BJ (cell line): ENCODE measurements at regions not wholly inside any gene's neighbourhood (a gene's known extent, or its start where the extent isn't known, plus 50 kb on each side); places are given as distances from the start of the nearest gene placed in this dataset.
"Not testable (repeated sequence)": the region's sequence is repeated elsewhere in the genome, so short reads cannot be mapped to it uniquely, and the experiment has no call there.

Experiments used
- CTCF ChIA-PET: fragments of 350-600 bp; formaldehyde crosslinking; extraction: SDS; loops from one replicate; lab custom pipeline; 2021; ENCODE audit warnings: antibody characterized with exemption, inconsistent platforms; lab: Yijun Ruan, JAX
- POLR2A ChIA-PET: fragments of 300-600 bp; sonication (Branson Sonifier 250); formaldehyde crosslinking; extraction: SDS; loops from one replicate; lab custom pipeline; 2021; ENCODE audit warnings: antibody characterized with exemption; lab: Charles Lee
- DNase-seq: peaks from one replicate; pipeline ENCODE4 v3.0.0-alpha.2; 2011; ENCODE audit warnings: low read depth
- H3K27me3 ChIP-seq: 2 replicates; pipeline ENCODE4 v1.6.0; 2011; ENCODE audit warnings: low read length; ENCODE audit not compliant: control insufficient read depth, insufficient read depth
- H3K36me3 ChIP-seq: 2 replicates; pipeline ENCODE4 v1.5.1; 2011; ENCODE audit warnings: low read length; ENCODE audit not compliant: control insufficient read depth, insufficient read depth
- H3K4me3 ChIP-seq: 2 replicates; pipeline ENCODE4 v1.5.1; 2011; ENCODE audit warnings: low read depth, mild to moderate bottlenecking, control low read depth, low read length
- TF ChIP-seq, protein P1 (sequence below): IDR thresholded peaks from 2 replicates; pipeline ENCODE4 v1.5.1; 2011; ENCODE audit warnings: low read depth, mild to moderate bottlenecking, control low read depth, inconsistent platforms, low read length, moderate library complexity; ENCODE audit not compliant: insufficient read depth

DNA sequence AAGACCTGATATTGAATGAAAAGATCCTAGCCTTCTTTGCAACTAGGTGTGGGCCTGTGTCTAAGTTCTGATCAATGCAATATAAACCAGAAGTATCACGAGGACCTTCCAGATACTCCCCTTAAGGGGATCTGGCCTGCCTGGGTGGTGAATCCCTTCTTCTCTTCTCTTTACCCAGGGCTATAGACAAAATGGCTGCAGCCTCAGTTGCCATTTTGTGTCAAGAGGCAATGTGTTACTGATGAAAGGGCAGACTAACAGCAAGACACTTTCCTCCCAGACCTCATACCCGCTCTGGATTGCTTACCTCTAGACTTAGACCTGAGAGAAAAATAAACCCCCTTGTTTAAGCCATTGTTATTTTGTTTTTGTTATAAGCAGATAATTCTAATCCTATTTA is 84.5 kb upstream of the CHD6 start:
- Histone ChIP-seq H3K36me3 (no peaks in the 10 kb centered on the region), H3K27me3 (no peaks in the 10 kb centered on the region), H3K4me3 (no peak overlapping the region)
- ChIA-PET CTCF (interaction anchor here (1.1 to 1.3 kb wide), 2 partner anchors 13 kb away, joined by 3 to 5 read pairs; no protein-coding TSS in a partner anchor), POLR2A (no interaction called here)
- TF ChIP-seq, protein P1, sequence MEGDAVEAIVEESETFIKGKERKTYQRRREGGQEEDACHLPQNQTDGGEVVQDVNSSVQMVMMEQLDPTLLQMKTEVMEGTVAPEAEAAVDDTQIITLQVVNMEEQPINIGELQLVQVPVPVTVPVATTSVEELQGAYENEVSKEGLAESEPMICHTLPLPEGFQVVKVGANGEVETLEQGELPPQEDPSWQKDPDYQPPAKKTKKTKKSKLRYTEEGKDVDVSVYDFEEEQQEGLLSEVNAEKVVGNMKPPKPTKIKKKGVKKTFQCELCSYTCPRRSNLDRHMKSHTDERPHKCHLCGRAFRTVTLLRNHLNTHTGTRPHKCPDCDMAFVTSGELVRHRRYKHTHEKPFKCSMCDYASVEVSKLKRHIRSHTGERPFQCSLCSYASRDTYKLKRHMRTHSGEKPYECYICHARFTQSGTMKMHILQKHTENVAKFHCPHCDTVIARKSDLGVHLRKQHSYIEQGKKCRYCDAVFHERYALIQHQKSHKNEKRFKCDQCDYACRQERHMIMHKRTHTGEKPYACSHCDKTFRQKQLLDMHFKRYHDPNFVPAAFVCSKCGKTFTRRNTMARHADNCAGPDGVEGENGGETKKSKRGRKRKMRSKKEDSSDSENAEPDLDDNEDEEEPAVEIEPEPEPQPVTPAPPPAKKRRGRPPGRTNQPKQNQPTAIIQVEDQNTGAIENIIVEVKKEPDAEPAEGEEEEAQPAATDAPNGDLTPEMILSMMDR: no peak
- no peak for DNase-seq

GRCh38 chr20:41701588-41702348 is 83.6 kb upstream of the CHD6 start:
- Histone ChIP-seq H3K4me3 (no peak overlapping the region), H3K36me3 (no peaks in the 10 kb centered on the region), H3K27me3 (0 out of 2 replicates have a peak, but pooled peaks cover 2% of the 10 kb centered on the region)
- ChIA-PET CTCF (interaction anchor here (0.7 to 1.3 kb wide), 4 partner anchors 9 to 1707 kb away, joined by 3 to 4 read pairs (median 3); no protein-coding TSS in a partner anchor), POLR2A (interaction anchor here (0.6 kb wide), 1 partner anchor 31 kb away, joined by 3 read pairs; no protein-coding TSS in a partner anchor)
- TF ChIP-seq, protein P1: no peak
- DNase-seq: no peak

- POLR2A ChIA-PET, H3K36me3 ChIP-seq: not testable (repeated sequence)
- CTCF ChIA-PET: interaction anchor here (1.2 kb wide), 1 partner anchor 39 kb away, joined by 3 read pairs; no protein-coding TSS in a partner anchor
Measured at GRCh38 chr20:41699673-41700072, 81.5 kb upstream of the CHD6 start.

DNA sequence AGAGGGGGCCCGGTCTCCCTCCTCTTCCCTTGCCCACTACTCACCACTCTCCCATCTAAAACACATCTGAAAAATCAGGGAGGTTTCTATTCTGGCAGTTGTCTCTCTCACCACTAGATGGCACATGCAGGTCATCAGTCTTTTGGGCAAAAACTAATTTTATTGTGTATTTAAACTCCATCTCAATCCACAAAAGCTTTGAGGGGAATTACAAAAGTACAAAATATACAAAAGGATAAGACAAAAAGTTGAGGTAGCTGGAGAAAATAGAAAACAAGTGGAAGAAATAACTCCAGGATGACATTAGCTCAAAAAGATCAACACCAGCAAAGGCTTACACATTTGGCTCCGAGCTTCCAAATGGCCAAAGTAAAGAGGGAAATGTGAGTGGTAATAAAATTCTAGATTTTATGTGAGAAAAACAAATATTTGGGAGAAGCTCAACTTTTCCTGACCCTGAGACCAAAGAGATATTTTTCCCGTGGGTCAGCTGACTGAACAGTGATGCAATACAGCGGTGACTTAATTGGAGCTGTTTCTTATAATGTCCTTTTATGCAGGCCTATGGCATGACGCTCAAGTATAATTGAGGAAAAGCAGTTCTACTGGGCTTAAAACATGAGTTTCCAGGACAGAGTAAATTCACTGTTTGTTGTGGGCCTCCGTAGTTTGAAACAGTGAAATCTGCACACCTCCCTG is 79.8 kb upstream of the CHD6 start:
- POLR2A ChIA-PET: no interaction called here
- CTCF ChIA-PET: interaction anchor here (0.5 to 2.1 kb wide), 13 partner anchors 14 to 1933 kb away, joined by 3 to 13 read pairs (median 3); no protein-coding TSS in a partner anchor
- no peak for DNase-seq
- TF ChIP-seq, protein P1: peak; percentile 89
- Histone ChIP-seq H3K36me3 (no peaks in the 10 kb centered on the region), H3K27me3 (peaks cover 4% of the 10 kb centered on the region), H3K4me3 (no peak overlapping the region)

More at GRCh38 chr20:41699673-41700072, 81.5 kb upstream of the CHD6 start:
- H3K27me3 ChIP-seq, DNase-seq, H3K4me3 ChIP-seq: not testable (repeated sequence)

DNA sequence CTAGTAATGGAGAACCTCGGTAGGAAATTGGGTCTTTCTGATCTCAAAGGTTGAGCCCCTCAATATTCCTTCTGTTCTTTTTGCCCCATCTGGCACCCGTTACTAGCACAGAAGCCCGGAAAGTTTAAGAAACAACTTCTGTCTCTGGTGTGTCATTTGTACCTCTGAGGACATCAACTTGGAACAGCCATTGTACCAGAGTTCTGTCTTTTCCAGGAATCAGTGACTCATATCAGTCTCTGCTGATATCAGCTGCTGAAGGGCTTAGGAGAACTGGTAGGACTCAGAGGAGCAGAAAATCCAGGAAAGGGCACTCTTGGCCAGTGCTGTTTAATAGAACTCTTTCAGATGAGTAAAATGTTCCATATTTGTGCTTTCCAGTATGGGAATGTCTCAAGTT is 78.3 kb upstream of the CHD6 start:
- POLR2A ChIA-PET: no interaction called here
- Histone ChIP-seq H3K27me3 (peaks cover 4% of the 10 kb centered on the region), H3K4me3 (no peak overlapping the region), H3K36me3 (no peaks in the 10 kb centered on the region)
- no peak for DNase-seq
- CTCF ChIA-PET: interaction anchor here (0.8 to 2.1 kb wide), 4 partner anchors 10 to 1712 kb away, joined by 3 to 13 read pairs (median 8); no protein-coding TSS in a partner anchor
- TF ChIP-seq, protein P1: no peak
